Bronchial epithelial cell (primary cell): ENCODE measurements at regions not wholly inside any gene's neighbourhood (a gene's known extent, or its start where the extent isn't known, plus 50 kb on each side); places are given as distances from the start of the nearest gene placed in this dataset.

Experiments used
- DNase-seq: peaks from one replicate; pipeline ENCODE4 v3.0.0-alpha.2; 2010; ENCODE audit warnings: low read depth
- FAIRE-seq: peaks from 2 replicates; lab custom pipeline; 2011; peaks lifted over from hg19 to GRCh38; lab: Jason Lieb, UNC
- H3K27me3 ChIP-seq: 2 replicates; pipeline ENCODE4 v1.5.1; 2011; ENCODE audit warnings: low read length; ENCODE audit not compliant: control insufficient read depth, insufficient read depth
- H3K36me3 ChIP-seq: 2 replicates; pipeline ENCODE4 v1.5.1; 2011; ENCODE audit warnings: low read length; ENCODE audit not compliant: control insufficient read depth, insufficient read depth
- H3K4me3 ChIP-seq: 2 replicates; pipeline ENCODE4 v1.5.1; 2011; ENCODE audit warnings: mild to moderate bottlenecking, low read depth, low read length, control low read depth
- CTCF ChIP-seq: IDR thresholded peaks from 2 replicates; pipeline ENCODE4 v1.5.1; 2011; ENCODE audit warnings: mild to moderate bottlenecking, moderate library complexity, low read length, control low read depth, inconsistent platforms; ENCODE audit not compliant: insufficient read depth, severe bottlenecking

- Histone ChIP-seq H3K27me3 (no peaks in the 10 kb centered on the region), H3K4me3 (no peak overlapping the region), H3K36me3 (no peaks in the 10 kb centered on the region)
- no peak for DNase-seq
- no peak for TF ChIP-seq CTCF
- no peak for FAIRE-seq
These were observed 399.2 kb upstream of the KIF2A start for GRCh38 chr5:61906820-61907219.

- H3K4me3 ChIP-seq = no peak overlapping the region
- no peak for DNase-seq
- TF ChIP-seq CTCF = no peak
These were observed 398.0 kb upstream of the KIF2A start for GRCh38 chr5:61907995-61908394.

GRCh38 chr5:61910771-61911170, 395.2 kb upstream of the KIF2A start:
- H3K36me3 ChIP-seq = no peaks in the 10 kb centered on the region
- TF ChIP-seq CTCF = no peak
- DNase-seq (peak; percentile 53), FAIRE-seq (no peak)
- no peak overlapping the region for H3K4me3 ChIP-seq
- H3K27me3 ChIP-seq = no peaks in the 10 kb centered on the region

More at GRCh38 chr5:61907995-61908394, 398.0 kb upstream of the KIF2A start:
- H3K36me3 ChIP-seq = no peaks in the 10 kb centered on the region
- H3K27me3 ChIP-seq = no peaks in the 10 kb centered on the region
- FAIRE-seq = no peak

- DNase-seq (no peak), FAIRE-seq (no peak)
- H3K36me3 ChIP-seq = no peaks in the 10 kb centered on the region
- no peaks in the 10 kb centered on the region for H3K27me3 ChIP-seq
- TF ChIP-seq CTCF = no peak
- H3K4me3 ChIP-seq = no peak overlapping the region
These were observed 393.4 kb upstream of the KIF2A start for GRCh38 chr5:61912559-61912958.

- Histone ChIP-seq H3K4me3 (no peak overlapping the region), H3K27me3 (no peaks in the 10 kb centered on the region), H3K36me3 (no peaks in the 10 kb centered on the region)
- FAIRE-seq (no peak), DNase-seq (no peak)
- no peak for TF ChIP-seq CTCF
These were observed 390.4 kb upstream of the KIF2A start for GRCh38 chr5:61915646-61916045.
